Fibroblast of lung (primary cell): ENCODE measurements at regions not wholly inside any gene's neighbourhood (a gene's known extent, or its start where the extent isn't known, plus 50 kb on each side); places are given as distances from the start of the nearest gene placed in this dataset.

Source experiments
- EZH2 ChIP-seq: IDR thresholded peaks from 2 replicates; pipeline ENCODE4 v1.5.1; 2012; ENCODE audit warnings: low read length, control low read depth, mild to moderate bottlenecking; ENCODE audit errors: missing control alignments
- TF ChIP-seq, protein P1 (sequence below), 2 donors: IDR thresholded peaks in 1 of 2; conservative IDR thresholded peaks in 1 of 2; 1 replicate in 1 of 2; 2 replicates in 1 of 2; pipeline ENCODE4 v1.5.1; 2011 to 2012; ENCODE audit warnings: low read length in 2 of 2, control low read depth in 1 of 2, inconsistent platforms in 1 of 2, low read depth in 1 of 2, mild to moderate bottlenecking in 1 of 2

GRCh38 chr4:144463896-144464295, 182.1 kb upstream of the HHIP start:
- TF ChIP-seq, protein P1, sequence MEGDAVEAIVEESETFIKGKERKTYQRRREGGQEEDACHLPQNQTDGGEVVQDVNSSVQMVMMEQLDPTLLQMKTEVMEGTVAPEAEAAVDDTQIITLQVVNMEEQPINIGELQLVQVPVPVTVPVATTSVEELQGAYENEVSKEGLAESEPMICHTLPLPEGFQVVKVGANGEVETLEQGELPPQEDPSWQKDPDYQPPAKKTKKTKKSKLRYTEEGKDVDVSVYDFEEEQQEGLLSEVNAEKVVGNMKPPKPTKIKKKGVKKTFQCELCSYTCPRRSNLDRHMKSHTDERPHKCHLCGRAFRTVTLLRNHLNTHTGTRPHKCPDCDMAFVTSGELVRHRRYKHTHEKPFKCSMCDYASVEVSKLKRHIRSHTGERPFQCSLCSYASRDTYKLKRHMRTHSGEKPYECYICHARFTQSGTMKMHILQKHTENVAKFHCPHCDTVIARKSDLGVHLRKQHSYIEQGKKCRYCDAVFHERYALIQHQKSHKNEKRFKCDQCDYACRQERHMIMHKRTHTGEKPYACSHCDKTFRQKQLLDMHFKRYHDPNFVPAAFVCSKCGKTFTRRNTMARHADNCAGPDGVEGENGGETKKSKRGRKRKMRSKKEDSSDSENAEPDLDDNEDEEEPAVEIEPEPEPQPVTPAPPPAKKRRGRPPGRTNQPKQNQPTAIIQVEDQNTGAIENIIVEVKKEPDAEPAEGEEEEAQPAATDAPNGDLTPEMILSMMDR (conservative IDR thresholded peaks at IDR 0.05 in 1 of 2, IDR thresholded peaks at IDR 0.05 in 1 of 2; ENCODE audit: low read depth in 1 of 2, low read length in 2 of 2), result no peak
- TF ChIP-seq EZH2, result no peak
